ENCODE measurements at regions not wholly inside any gene's neighbourhood (a gene's known extent, or its start where the extent isn't known, plus 50 kb on each side); places are given as distances from the start of the nearest gene placed in this dataset.

- 88% methylated on average over 2 of the region's 2 CpGs; no CpG with 5 or more reads in 1 of the 2 experiments for WGBS, 2 experiments (ENCODE audit: insufficient coverage in 1 of 2, insufficient read length in 1 of 2)
- H3K9me3 ChIP-seq (ENCODE audit: control insufficient read depth, low read length), result no peaks in the 10 kb centered on the region
Observed at GRCh38 chr2:52428224-52428623, 1339.4 kb upstream of the CHAC2 start.

DNA sequence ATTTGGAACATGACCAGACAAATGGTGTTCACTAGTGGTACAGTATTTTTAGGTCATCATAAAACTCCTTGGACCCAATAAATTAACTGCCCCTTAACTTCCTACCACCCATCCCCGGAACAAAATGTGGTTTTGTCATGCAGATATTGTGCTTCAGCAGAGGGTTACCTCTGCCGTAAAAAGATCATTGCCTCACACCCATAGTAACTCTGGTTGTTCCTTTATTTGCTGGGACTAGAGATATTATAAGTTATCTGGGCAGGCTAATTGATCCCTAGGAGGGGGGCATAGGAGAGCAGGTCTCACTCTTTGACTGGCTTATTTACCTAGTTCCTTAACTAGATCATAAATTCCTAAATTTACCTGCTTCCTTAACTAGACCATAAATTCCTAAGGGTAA is 1343.9 kb upstream of the CHAC2 start:
- no peak for DNase-seq
- no peak for TF ChIP-seq CTCF (conservative IDR thresholded peaks at IDR 0.05)
- Histone ChIP-seq H3K27me3 (ENCODE audit: control insufficient read depth, insufficient read depth, low read length, poor library complexity, severe bottlenecking) (no peaks in the 10 kb centered on the region), H3K27ac (ENCODE audit: low read depth, low read length) (no peak overlapping the region), H3K36me3 (ENCODE audit: control insufficient read depth, insufficient read depth, low read length) (no peaks in the 10 kb centered on the region), H3K4me1 (ENCODE audit: control insufficient read depth, insufficient read depth, low read length) (no peaks in the 10 kb centered on the region), H3K9ac (ENCODE audit: extremely low read depth, low read length, poor library complexity, severe bottlenecking) (no peak overlapping the region), H3K9me3 (ENCODE audit: control insufficient read depth, low read length) (peaks cover 16% of the 10 kb centered on the region), H3K4me3 (ENCODE audit: low read length) (no peak overlapping the region)
- Mint-ChIP-seq H3K4me1 (peaks cover 7% of the 10 kb centered on the region), H3K9me3 (peaks cover 29% of the 10 kb centered on the region), H3K36me3 (ENCODE audit: low read depth) (peaks cover 7% of the 10 kb centered on the region), H3K27ac (no peak overlapping the region), H3K27me3 (ENCODE audit: insufficient read depth) (no peaks in the 10 kb centered on the region), H3K4me3 (no peak overlapping the region)
- WGBS, 2 experiments (ENCODE audit: insufficient coverage in 1 of 2, insufficient read length in 1 of 2), result 93% methylated on average over 2 of the region's 2 CpGs; no CpG with 5 or more reads in 1 of the 2 experiments

More at GRCh38 chr2:52428224-52428623, 1339.4 kb upstream of the CHAC2 start:
- H3K4me3 Mint-ChIP-seq, result no peak overlapping the region
- no peak overlapping the region for H3K27ac ChIP-seq (ENCODE audit: low read depth, low read length)
- peak; percentile 71 for DNase-seq
- H3K27me3 Mint-ChIP-seq (ENCODE audit: insufficient read depth), result no peaks in the 10 kb centered on the region
- no peak overlapping the region for H3K9ac ChIP-seq (ENCODE audit: extremely low read depth, low read length, poor library complexity, severe bottlenecking)
- peak overlapping the region; percentile 4 for H3K27ac Mint-ChIP-seq
- H3K4me1 ChIP-seq (ENCODE audit: control insufficient read depth, insufficient read depth, low read length), result no peaks in the 10 kb centered on the region
- TF ChIP-seq CTCF (conservative IDR thresholded peaks at IDR 0.05), result peak; percentile 67
- H3K9me3 Mint-ChIP-seq, result no peaks in the 10 kb centered on the region
- no peaks in the 10 kb centered on the region for H3K36me3 ChIP-seq (ENCODE audit: control insufficient read depth, insufficient read depth, low read length)
- no peak overlapping the region for H3K4me3 ChIP-seq (ENCODE audit: low read length)
- H3K27me3 ChIP-seq (ENCODE audit: control insufficient read depth, insufficient read depth, low read length, poor library complexity, severe bottlenecking), result no peaks in the 10 kb centered on the region
- no peaks in the 10 kb centered on the region for H3K36me3 Mint-ChIP-seq (ENCODE audit: low read depth)
- peaks cover 8% of the 10 kb centered on the region for H3K4me1 Mint-ChIP-seq

GRCh38 chr2:52423111-52423510 is 1344.5 kb upstream of the CHAC2 start:
- H3K27me3 Mint-ChIP-seq (ENCODE audit: insufficient read depth), result no peaks in the 10 kb centered on the region
- H3K27me3 ChIP-seq (ENCODE audit: control insufficient read depth, insufficient read depth, low read length, poor library complexity, severe bottlenecking), result no peaks in the 10 kb centered on the region
- no peaks in the 10 kb centered on the region for H3K4me1 ChIP-seq (ENCODE audit: control insufficient read depth, insufficient read depth, low read length)
- H3K36me3 Mint-ChIP-seq (ENCODE audit: low read depth), result peaks cover 7% of the 10 kb centered on the region
- H3K9ac ChIP-seq (ENCODE audit: extremely low read depth, low read length, poor library complexity, severe bottlenecking), result no peak overlapping the region
- H3K4me1 Mint-ChIP-seq, result peaks cover 1% of the 10 kb centered on the region
- WGBS, 2 experiments (ENCODE audit: insufficient coverage in 1 of 2, insufficient read length in 1 of 2), result 100% methylated on average over 1 of the region's 1 CpG; no CpG with 5 or more reads in 1 of the 2 experiments
- DNase-seq, result no peak
- no peaks in the 10 kb centered on the region for H3K36me3 ChIP-seq (ENCODE audit: control insufficient read depth, insufficient read depth, low read length)
- H3K4me3 Mint-ChIP-seq, result no peak overlapping the region
- no peak overlapping the region for H3K27ac Mint-ChIP-seq
- TF ChIP-seq CTCF (conservative IDR thresholded peaks at IDR 0.05), result no peak
- H3K9me3 ChIP-seq (ENCODE audit: control insufficient read depth, low read length), result peaks cover 16% of the 10 kb centered on the region
- no peak overlapping the region for H3K4me3 ChIP-seq (ENCODE audit: low read length)
- H3K9me3 Mint-ChIP-seq, result peaks cover 35% of the 10 kb centered on the region
- H3K27ac ChIP-seq (ENCODE audit: low read depth, low read length), result no peak overlapping the region
